ENCODE measurements at regions not wholly inside any gene's neighbourhood (a gene's known extent, or its start where the extent isn't known, plus 50 kb on each side); places are given as distances from the start of the nearest gene placed in this dataset.

GRCh38 chr12:20050221-20050620 lies 318.1 kb upstream of the PDE3A start:
- no peak for FAIRE-seq
- H3K4me3 ChIP-seq (ENCODE audit: low read depth, low read length): no peak overlapping the region
- H3K27me3 ChIP-seq (ENCODE audit: control insufficient read depth, insufficient read depth, low read length): no peaks in the 10 kb centered on the region
- TF ChIP-seq CTCF (IDR thresholded peaks at IDR 0.05; ENCODE audit: insufficient read depth, low read length, severe bottlenecking): no peak
- no peaks in the 10 kb centered on the region for H3K36me3 ChIP-seq (ENCODE audit: control insufficient read depth, insufficient read depth, low read length)
- no peak for DNase-seq (ENCODE audit: low read depth)

GRCh38 chr12:20053782-20054181 lies 314.6 kb upstream of the PDE3A start:
- DNase-seq (ENCODE audit: low read depth): no peak
- Histone ChIP-seq H3K4me3 (ENCODE audit: low read depth, low read length) (no peak overlapping the region), H3K27me3 (ENCODE audit: control insufficient read depth, insufficient read depth, low read length) (no peaks in the 10 kb centered on the region), H3K36me3 (ENCODE audit: control insufficient read depth, insufficient read depth, low read length) (no peaks in the 10 kb centered on the region)
- FAIRE-seq: no peak
- TF ChIP-seq CTCF (IDR thresholded peaks at IDR 0.05; ENCODE audit: insufficient read depth, low read length, severe bottlenecking): no peak

GRCh38 chr12:20055856-20056255 lies 312.5 kb upstream of the PDE3A start:
- no peak for DNase-seq (ENCODE audit: low read depth)
- H3K4me3 ChIP-seq (ENCODE audit: low read depth, low read length): no peak overlapping the region
- H3K27me3 ChIP-seq (ENCODE audit: control insufficient read depth, insufficient read depth, low read length): no peaks in the 10 kb centered on the region
- H3K36me3 ChIP-seq (ENCODE audit: control insufficient read depth, insufficient read depth, low read length): no peaks in the 10 kb centered on the region
- TF ChIP-seq CTCF (IDR thresholded peaks at IDR 0.05; ENCODE audit: insufficient read depth, low read length, severe bottlenecking): no peak
- no peak for FAIRE-seq

GRCh38 chr12:20057398-20057797 lies 310.9 kb upstream of the PDE3A start:
- no peaks in the 10 kb centered on the region for H3K27me3 ChIP-seq (ENCODE audit: control insufficient read depth, insufficient read depth, low read length)
- no peak for FAIRE-seq
- H3K4me3 ChIP-seq (ENCODE audit: low read depth, low read length): no peak overlapping the region
- DNase-seq (ENCODE audit: low read depth): no peak
- no peaks in the 10 kb centered on the region for H3K36me3 ChIP-seq (ENCODE audit: control insufficient read depth, insufficient read depth, low read length)
- TF ChIP-seq CTCF (IDR thresholded peaks at IDR 0.05; ENCODE audit: insufficient read depth, low read length, severe bottlenecking): no peak

GRCh38 chr12:20063116-20063515 lies 305.2 kb upstream of the PDE3A start:
- Histone ChIP-seq H3K36me3 (ENCODE audit: control insufficient read depth, insufficient read depth, low read length) (no peaks in the 10 kb centered on the region), H3K4me3 (ENCODE audit: low read depth, low read length) (no peak overlapping the region), H3K27me3 (ENCODE audit: control insufficient read depth, insufficient read depth, low read length) (no peaks in the 10 kb centered on the region)
- DNase-seq (ENCODE audit: low read depth) (no peak), FAIRE-seq (no peak)
- no peak for TF ChIP-seq CTCF (IDR thresholded peaks at IDR 0.05; ENCODE audit: insufficient read depth, low read length, severe bottlenecking)

GRCh38 chr12:20077618-20078017 lies 290.7 kb upstream of the PDE3A start:
- H3K36me3 ChIP-seq (ENCODE audit: control insufficient read depth, insufficient read depth, low read length): no peaks in the 10 kb centered on the region
- no peak for TF ChIP-seq CTCF (IDR thresholded peaks at IDR 0.05; ENCODE audit: insufficient read depth, low read length, severe bottlenecking)
- no peak overlapping the region for H3K4me3 ChIP-seq (ENCODE audit: low read depth, low read length)
- no peak for FAIRE-seq
- no peaks in the 10 kb centered on the region for H3K27me3 ChIP-seq (ENCODE audit: control insufficient read depth, insufficient read depth, low read length)
- no peak for DNase-seq (ENCODE audit: low read depth)

Data from bronchial epithelial cell (primary cell).